GM12892 (cell line): ENCODE measurements at regions not wholly inside any gene's neighbourhood (a gene's known extent, or its start where the extent isn't known, plus 50 kb on each side); places are given as distances from the start of the nearest gene placed in this dataset.

ENCODE experiments used
- POLR2A ChIP-seq: IDR thresholded peaks from 2 replicates; pipeline ENCODE4 v1.6.1; 2011; ENCODE audit warnings: low read depth, low read length, control low read depth
- POLR2AphosphoS5 ChIP-seq: IDR thresholded peaks from 2 replicates; pipeline ENCODE4 v1.6.1; 2011; ENCODE audit warnings: low read depth, low read length, control low read depth
- TAF1 ChIP-seq: IDR thresholded peaks from 2 replicates; pipeline ENCODE4 v1.6.1; 2011; ENCODE audit warnings: low read depth, mild to moderate bottlenecking, control low read depth, low read length, borderline replicate concordance

- TF ChIP-seq TAF1 = no peak
- no peak for TF ChIP-seq POLR2A
- no peak for TF ChIP-seq POLR2AphosphoS5
These were observed 132.6 kb downstream of the NR2F2 start for GRCh38 chr15:96462768-96463750.
